ENCODE measurements at regions not wholly inside any gene's neighbourhood (a gene's known extent, or its start where the extent isn't known, plus 50 kb on each side); places are given as distances from the start of the nearest gene placed in this dataset.

GRCh38 chr11:10634407-10634806, 59.1 kb downstream of the IRAG1 start:
- no peak for DNase-seq (ENCODE audit: low read depth)
- H3K4me3 ChIP-seq (ENCODE audit: low read depth, low read length): no peak overlapping the region
- TF ChIP-seq CTCF (IDR thresholded peaks at IDR 0.05; ENCODE audit: insufficient read depth, low read length): no peak

- no peak for TF ChIP-seq CTCF (IDR thresholded peaks at IDR 0.05; ENCODE audit: insufficient read depth, low read length)
- H3K4me3 ChIP-seq (ENCODE audit: low read depth, low read length): no peak overlapping the region
- no peak for DNase-seq (ENCODE audit: low read depth)
Measured at GRCh38 chr11:10633261-10633660, 60.3 kb downstream of the IRAG1 start.

GRCh38 chr11:10632483-10632882, 61.1 kb downstream of the IRAG1 start:
- TF ChIP-seq CTCF (IDR thresholded peaks at IDR 0.05; ENCODE audit: insufficient read depth, low read length): no peak
- H3K4me3 ChIP-seq (ENCODE audit: low read depth, low read length): no peak overlapping the region
- no peak for DNase-seq (ENCODE audit: low read depth)

- DNase-seq (ENCODE audit: low read depth): no peak
- TF ChIP-seq CTCF (IDR thresholded peaks at IDR 0.05; ENCODE audit: insufficient read depth, low read length): no peak
- no peak overlapping the region for H3K4me3 ChIP-seq (ENCODE audit: low read depth, low read length)
Measured at GRCh38 chr11:10631761-10632160, 61.8 kb downstream of the IRAG1 start.

GRCh38 chr11:10629411-10630002, 61.0 kb upstream of the LYVE1 start:
- no peak for DNase-seq (ENCODE audit: low read depth)
- TF ChIP-seq CTCF (IDR thresholded peaks at IDR 0.05; ENCODE audit: insufficient read depth, low read length): no peak
- H3K4me3 ChIP-seq (ENCODE audit: low read depth, low read length): no peak overlapping the region

GRCh38 chr11:10628508-10629236, 60.2 kb upstream of the LYVE1 start:
- no peak for TF ChIP-seq CTCF (IDR thresholded peaks at IDR 0.05; ENCODE audit: insufficient read depth, low read length)
- H3K4me3 ChIP-seq (ENCODE audit: low read depth, low read length): no peak overlapping the region
- no peak for DNase-seq (ENCODE audit: low read depth)

All from fibroblast of the aortic adventitia (primary cell).